ENCODE measurements at regions not wholly inside any gene's neighbourhood (a gene's known extent, or its start where the extent isn't known, plus 50 kb on each side); places are given as distances from the start of the nearest gene placed in this dataset.

- Histone ChIP-seq H3K9ac (replicated peaks; ENCODE audit: extremely low read depth, insufficient read depth, low read length) (no peak overlapping the region), H3K9me3 (replicated peaks; ENCODE audit: control insufficient read depth, insufficient read depth, low read length) (no peaks in the 10 kb centered on the region), H3K4me2 (ENCODE audit: insufficient read depth, low read length) (no peak overlapping the region), H2AFZ (ENCODE audit: low read depth, low read length) (no peak overlapping the region), H3K4me3 (replicated peaks in 1 of 3; ENCODE audit: insufficient read depth in 1 of 3, low read depth in 1 of 3, low read length in 3 of 3) (no peak overlapping the region), H3K27ac (ENCODE audit: insufficient read depth, low read depth, low read length) (no peak overlapping the region), H3K79me2 (ENCODE audit: control insufficient read depth, insufficient read depth, low read length) (no peaks in the 10 kb centered on the region), H3K36me3 (ENCODE audit: control insufficient read depth in 2 of 2, extremely low read depth in 1 of 2, insufficient read depth in 2 of 2, low read length in 2 of 2) (no peaks in the 10 kb centered on the region), H3K27me3 (ENCODE audit: control insufficient read depth in 2 of 2, insufficient read depth in 2 of 2, low read length in 2 of 2) (no peaks in the 10 kb centered on the region), H4K20me1 (replicated peaks; ENCODE audit: control insufficient read depth, extremely low read depth, insufficient read depth, low read length) (no peaks in the 10 kb centered on the region), H3K9me1 (replicated peaks; ENCODE audit: control insufficient read depth, extremely low read depth, insufficient read depth, low read length) (no peaks in the 10 kb centered on the region), H3K4me1 (ENCODE audit: control insufficient read depth, extremely low read depth, insufficient read depth, low read length) (no peaks in the 10 kb centered on the region)
- intact Hi-C loops (cut with micrococcal nuclease), result loop anchor here (1.0 to 5.0 kb wide), 2 partner anchors 72 to 149 kb away; no protein-coding TSS in a partner anchor
- ChIA-PET POLR2A (no interaction called here), CTCF (interaction anchor here (1.3 to 1.8 kb wide), 3 partner anchors 9 to 72 kb away, joined by 4 to 9 read pairs (median 7); no protein-coding TSS in a partner anchor)
- TF ChIP-seq FOS (IDR thresholded peaks at IDR 0.05; ENCODE audit: borderline replicate concordance, insufficient read depth, low read length), result no peak
- TF ChIP-seq POLR2A (IDR thresholded peaks at IDR 0.05; ENCODE audit: low read depth, low read length), result no peak
- no peak for TF ChIP-seq JUN (IDR thresholded peaks at IDR 0.05; ENCODE audit: borderline replicate concordance, insufficient read depth, insufficient read length, low read depth)
- no peak for TF ChIP-seq MAX (IDR thresholded peaks at IDR 0.05; ENCODE audit: insufficient read depth, insufficient read length)
- TF ChIP-seq GATA2 (IDR thresholded peaks at IDR 0.05; ENCODE audit: insufficient read depth, insufficient read length, low read depth, low read length), result no peak
- no peak for TF ChIP-seq EZH2 (IDR thresholded peaks at IDR 0.05; ENCODE audit: borderline replicate concordance, low read depth, low read length, severe bottlenecking)
- TF ChIP-seq MYC (IDR thresholded peaks at IDR 0.05; ENCODE audit: low read depth, low read length), result no peak
- TF ChIP-seq POLR2AphosphoS5 (IDR thresholded peaks at IDR 0.05; ENCODE audit: insufficient read depth, low read depth, low read length), result no peak
- TF ChIP-seq CTCF (IDR thresholded peaks at IDR 0.05; ENCODE audit: extremely low read depth in 1 of 2, insufficient read depth in 1 of 2, low read depth in 1 of 2, low read length in 2 of 2), result no peak
- dilution Hi-C loops (cut with MboI; ENCODE audit: extremely low pct_ligation_motif_present, low sequenced_read_pairs), result no loop called here
- no peak for DNase-seq (ENCODE audit: low read depth, low spot score)
- no peak for FAIRE-seq
- no TSS peak for BruUV-seq (replicated peaks)
Observed at GRCh38 chr12:125331342-125332052, 266.3 kb downstream of the AACS start.

Data from endothelial cell of umbilical vein (primary cell).